Choroid plexus epithelial cell (primary cell): ENCODE measurements at regions not wholly inside any gene's neighbourhood (a gene's known extent, or its start where the extent isn't known, plus 50 kb on each side); places are given as distances from the start of the nearest gene placed in this dataset.
A peak's percentile ranks its signal among the peaks of the same experiment; 100 is the strongest.
"Not testable (repeated sequence)": the region's sequence is repeated elsewhere in the genome, so short reads cannot be mapped to it uniquely, and the experiment has no call there.

Experiments used
- DNase-seq: peaks from one replicate; pipeline ENCODE4 v3.0.0-alpha.2; 2010; ENCODE audit warnings: low read depth
- H3K4me3 ChIP-seq: 2 replicates; pipeline ENCODE4 v1.5.1; 2011; ENCODE audit warnings: low read depth, mild to moderate bottlenecking, control low read depth, low read length, moderate library complexity
- CTCF ChIP-seq: conservative IDR thresholded peaks from 2 replicates; pipeline ENCODE4 v1.5.1; 2011; ENCODE audit warnings: low read depth, mild to moderate bottlenecking, control low read depth, inconsistent platforms, low read length, moderate library complexity

GRCh38 chr10:45111509-45111908 is 110.8 kb downstream of the ZNF22 start:
- DNase-seq, result no peak
- no peak for TF ChIP-seq CTCF
- no peak overlapping the region for H3K4me3 ChIP-seq

DNA sequence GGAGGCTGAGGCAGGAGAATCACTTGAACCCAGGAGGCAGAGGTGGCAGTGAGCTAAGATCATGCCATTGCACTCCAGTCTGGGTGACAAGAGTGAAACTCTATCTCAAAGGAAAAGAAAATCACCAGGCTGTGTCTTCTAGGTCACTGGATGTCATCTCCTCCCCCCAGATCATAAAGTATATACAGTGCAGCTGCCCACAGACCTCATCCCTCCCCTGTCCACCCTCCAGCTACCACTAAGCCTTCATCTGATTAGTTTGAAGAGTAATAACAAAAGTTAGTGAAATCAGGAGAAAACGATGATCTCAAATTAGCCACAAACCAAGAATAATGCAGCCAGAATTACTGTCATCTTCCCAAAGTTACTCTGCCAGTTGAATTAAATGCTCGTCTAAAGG is 117.2 kb downstream of the ZNF22 start:
- not testable (repeated sequence) for DNase-seq, H3K4me3 ChIP-seq

DNA sequence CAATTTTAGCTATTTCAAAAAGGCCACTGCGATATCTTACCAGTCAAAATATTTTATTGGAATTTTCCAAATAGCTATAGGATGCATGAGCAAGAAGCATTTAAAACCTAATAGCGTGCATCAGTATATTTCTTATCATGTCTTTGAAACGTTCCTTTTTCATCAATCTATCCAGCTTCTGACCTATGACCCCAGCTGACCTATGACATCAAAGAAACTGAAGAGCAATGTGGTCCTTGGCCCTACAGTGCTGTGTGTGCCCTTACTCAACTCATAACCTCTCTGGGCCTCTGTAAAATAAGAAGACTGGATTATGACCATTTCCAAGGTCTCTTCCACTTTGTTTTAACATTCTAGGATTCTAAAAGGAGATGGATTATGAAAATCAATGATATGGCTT is 118.2 kb downstream of the ZNF22 start:
- TF ChIP-seq CTCF, result no peak
- no peak overlapping the region for H3K4me3 ChIP-seq
- DNase-seq, result no peak

GRCh38 chr10:45122180-45122860 is 121.6 kb downstream of the ZNF22 start:
- not testable (repeated sequence) for H3K4me3 ChIP-seq, DNase-seq

DNA sequence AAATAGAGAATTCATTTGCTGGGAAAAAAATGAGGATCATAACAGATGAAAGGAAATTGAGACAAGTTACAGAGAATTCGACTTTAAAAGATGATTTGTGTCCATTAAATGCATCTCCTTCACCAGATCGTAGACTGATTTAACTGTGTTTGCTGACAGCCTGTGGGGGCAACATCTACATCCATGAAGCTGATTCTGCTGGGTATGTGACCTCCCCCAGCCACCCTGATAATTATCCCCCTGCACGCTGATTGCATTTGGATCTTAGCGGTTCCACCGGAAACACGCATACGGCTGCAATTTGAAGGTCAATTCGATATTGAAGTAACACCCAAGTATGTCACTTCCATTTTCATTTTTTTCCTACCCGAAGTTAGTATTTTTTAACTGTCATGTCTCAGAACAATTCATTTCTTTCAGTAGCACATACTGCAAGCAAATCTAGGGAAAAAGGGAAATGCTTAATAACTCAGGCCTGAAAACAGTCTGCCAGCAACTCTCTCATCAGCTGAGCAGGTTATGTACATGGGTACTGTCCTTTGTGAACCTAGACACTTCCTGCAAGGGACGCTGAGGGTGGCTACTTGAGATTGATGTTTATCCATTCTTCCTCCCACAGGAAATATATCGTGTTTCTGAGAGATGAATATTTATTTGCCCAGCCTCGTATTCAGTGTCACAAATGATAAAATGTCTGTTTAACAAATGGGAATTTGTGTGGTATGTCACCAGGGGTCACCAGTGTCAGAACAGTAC is 134.9 kb downstream of the ZNF22 start:
- no peak for DNase-seq
- TF ChIP-seq CTCF, result no peak

GRCh38 chr10:45136256-45136655 is 135.5 kb downstream of the ZNF22 start:
- no peak for DNase-seq
- H3K4me3 ChIP-seq, result no peak overlapping the region
- no peak for TF ChIP-seq CTCF

More for the DNA sequence above, 134.9 kb downstream of the ZNF22 start:
- no peak overlapping the region for H3K4me3 ChIP-seq

DNA sequence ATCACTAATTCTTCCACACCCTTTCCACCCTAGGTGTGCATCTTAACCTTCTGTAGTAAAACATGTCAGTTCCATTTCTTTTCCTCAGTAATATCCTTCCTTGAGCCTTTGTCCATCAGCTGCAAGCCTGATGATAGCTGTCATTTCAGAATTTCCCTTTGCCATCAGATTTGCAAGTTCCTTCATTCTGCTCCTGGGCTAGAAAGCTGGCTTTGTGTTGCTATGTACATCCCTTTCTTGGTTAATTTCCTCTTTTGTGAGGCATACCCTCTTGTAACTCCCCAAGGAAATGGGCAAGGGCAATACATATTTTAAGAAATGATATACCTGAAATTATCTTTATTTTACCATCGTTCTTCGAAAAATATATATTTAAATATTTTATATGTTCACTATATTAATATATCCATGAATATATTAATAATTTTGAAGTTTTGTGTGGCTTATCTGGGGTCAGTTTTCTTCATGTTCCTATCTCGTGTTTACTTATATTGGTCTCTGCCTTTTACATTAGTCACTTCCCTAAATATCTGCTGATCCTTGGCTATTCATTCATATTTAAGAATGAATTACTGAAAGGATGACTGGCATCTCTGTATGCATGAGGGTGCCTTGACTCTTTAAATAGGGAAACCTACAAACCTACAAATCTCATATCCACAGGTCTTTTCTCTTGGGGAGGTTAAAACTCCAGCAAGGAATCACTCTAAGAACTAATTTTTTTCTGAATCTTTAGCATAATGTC is 143.8 kb downstream of the ZNF22 start:
- H3K4me3 ChIP-seq, result no peak overlapping the region
- peak; percentile 13 for DNase-seq
- no peak for TF ChIP-seq CTCF

GRCh38 chr10:45145143-45145542 is 144.4 kb downstream of the ZNF22 start:
- DNase-seq, H3K4me3 ChIP-seq: not testable (repeated sequence)
